Renal cortical epithelial cell (primary cell): ENCODE measurements at regions not wholly inside any gene's neighbourhood (a gene's known extent, or its start where the extent isn't known, plus 50 kb on each side); places are given as distances from the start of the nearest gene placed in this dataset.
"Not testable (repeated sequence)": the region's sequence is repeated elsewhere in the genome, so short reads cannot be mapped to it uniquely, and the experiment has no call there.

Source experiments
- DNase-seq: peaks from one replicate; pipeline ENCODE4 v3.0.0-alpha.2; 2011; ENCODE audit warnings: low read depth

- DNase-seq: peak; percentile 83
Measured at GRCh38 chr3:88807491-88808105, 299.8 kb upstream of the EPHA3 start.

- peak; percentile 11 for DNase-seq
Measured at GRCh38 chr3:88809993-88810392, 297.4 kb upstream of the EPHA3 start.

GRCh38 chr3:88810455-88810854 is 297.0 kb upstream of the EPHA3 start:
- DNase-seq: peak; percentile 2

- DNase-seq: no peak
Measured at GRCh38 chr3:88811096-88811495, 296.3 kb upstream of the EPHA3 start.

GRCh38 chr3:88812576-88812975 is 294.8 kb upstream of the EPHA3 start:
- DNase-seq: peak; percentile 1

- no peak for DNase-seq
Measured at GRCh38 chr3:88816445-88816844, 291.0 kb upstream of the EPHA3 start.

GRCh38 chr3:88824666-88825564 is 282.5 kb upstream of the EPHA3 start:
- DNase-seq: no peak

- DNase-seq: no peak
Measured at GRCh38 chr3:88828466-88828865, 279.0 kb upstream of the EPHA3 start.

GRCh38 chr3:88852606-88853005 is 254.8 kb upstream of the EPHA3 start:
- DNase-seq: no peak

GRCh38 chr3:88863196-88863595 is 244.2 kb upstream of the EPHA3 start:
- no peak for DNase-seq

GRCh38 chr3:88876724-88877123 is 230.7 kb upstream of the EPHA3 start:
- no peak for DNase-seq

- DNase-seq: no peak
Measured at GRCh38 chr3:88879905-88880304, 227.5 kb upstream of the EPHA3 start.

- peak; percentile 29 for DNase-seq
Measured at GRCh38 chr3:88882121-88882520, 225.3 kb upstream of the EPHA3 start.

- not testable (repeated sequence) for DNase-seq
Measured at GRCh38 chr3:88886624-88887023, 220.8 kb upstream of the EPHA3 start.

- no peak for DNase-seq
Measured at GRCh38 chr3:88896026-88896425, 211.4 kb upstream of the EPHA3 start.

GRCh38 chr3:88912294-88912877 is 195.0 kb upstream of the EPHA3 start:
- no peak for DNase-seq

- no peak for DNase-seq
Measured at GRCh38 chr3:88918841-88919240, 188.6 kb upstream of the EPHA3 start.

- DNase-seq: no peak
Measured at GRCh38 chr3:88921986-88922385, 185.4 kb upstream of the EPHA3 start.

- DNase-seq: no peak
Measured at GRCh38 chr3:88926221-88926620, 181.2 kb upstream of the EPHA3 start.

- peak; percentile 17 for DNase-seq
Measured at GRCh38 chr3:88930611-88931010, 176.8 kb upstream of the EPHA3 start.

- no peak for DNase-seq
Measured at GRCh38 chr3:88936831-88937230, 170.6 kb upstream of the EPHA3 start.

- no peak for DNase-seq
Measured at GRCh38 chr3:88940296-88940695, 167.1 kb upstream of the EPHA3 start.

GRCh38 chr3:88947013-88947412 is 160.4 kb upstream of the EPHA3 start:
- no peak for DNase-seq
